ENCODE measurements at regions not wholly inside any gene's neighbourhood (a gene's known extent, or its start where the extent isn't known, plus 50 kb on each side); places are given as distances from the start of the nearest gene placed in this dataset.

DNA sequence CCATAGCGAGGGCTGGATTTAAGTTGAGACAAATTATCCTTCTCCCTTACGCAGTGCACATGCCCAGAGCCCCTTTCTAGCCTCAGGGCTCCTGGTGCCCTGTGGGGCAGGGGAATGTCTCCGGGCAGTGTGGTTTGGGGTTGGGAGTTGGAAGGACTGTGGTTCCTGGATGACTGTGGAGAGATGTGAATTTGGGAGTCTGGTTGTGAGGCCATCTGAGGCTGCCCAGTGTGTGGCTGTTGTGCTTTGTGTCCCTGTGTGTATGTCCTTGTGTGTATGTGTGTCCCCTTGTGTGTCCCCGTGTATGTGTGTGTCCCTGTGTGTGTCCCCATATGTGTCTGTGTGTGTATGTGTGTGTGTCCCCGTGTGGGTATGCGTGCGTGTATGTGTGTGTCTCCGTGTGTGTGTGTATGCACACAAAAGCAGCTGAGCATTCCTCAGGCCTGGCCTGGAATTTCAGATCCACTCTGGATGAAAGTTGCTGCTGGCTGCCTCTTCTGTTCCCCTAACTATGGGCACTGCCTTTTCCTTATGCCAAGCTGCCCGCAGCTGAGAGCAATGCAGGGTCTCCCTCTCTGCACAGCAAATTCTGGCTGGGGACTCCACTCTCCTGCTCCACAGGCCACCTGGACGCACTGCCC lies 65.4 kb downstream of the UBIAD1 start:
- Histone ChIP-seq H3K27me3 (peaks cover 0 to 90% of the 10 kb centered on the region in 2 donors), H3K9me3 (no peaks in the 10 kb centered on the region), H3K4me1 (no peaks in the 10 kb centered on the region), H3K36me3 (no peaks in the 10 kb centered on the region), H3K27ac (no peak overlapping the region), H3K4me3 (no peak overlapping the region)
- intact Hi-C loops (cut with DNase I; ENCODE audit: low total_unique reads) = no loop called here
- DNase-seq = no peak
- TF ChIP-seq, protein P1, sequence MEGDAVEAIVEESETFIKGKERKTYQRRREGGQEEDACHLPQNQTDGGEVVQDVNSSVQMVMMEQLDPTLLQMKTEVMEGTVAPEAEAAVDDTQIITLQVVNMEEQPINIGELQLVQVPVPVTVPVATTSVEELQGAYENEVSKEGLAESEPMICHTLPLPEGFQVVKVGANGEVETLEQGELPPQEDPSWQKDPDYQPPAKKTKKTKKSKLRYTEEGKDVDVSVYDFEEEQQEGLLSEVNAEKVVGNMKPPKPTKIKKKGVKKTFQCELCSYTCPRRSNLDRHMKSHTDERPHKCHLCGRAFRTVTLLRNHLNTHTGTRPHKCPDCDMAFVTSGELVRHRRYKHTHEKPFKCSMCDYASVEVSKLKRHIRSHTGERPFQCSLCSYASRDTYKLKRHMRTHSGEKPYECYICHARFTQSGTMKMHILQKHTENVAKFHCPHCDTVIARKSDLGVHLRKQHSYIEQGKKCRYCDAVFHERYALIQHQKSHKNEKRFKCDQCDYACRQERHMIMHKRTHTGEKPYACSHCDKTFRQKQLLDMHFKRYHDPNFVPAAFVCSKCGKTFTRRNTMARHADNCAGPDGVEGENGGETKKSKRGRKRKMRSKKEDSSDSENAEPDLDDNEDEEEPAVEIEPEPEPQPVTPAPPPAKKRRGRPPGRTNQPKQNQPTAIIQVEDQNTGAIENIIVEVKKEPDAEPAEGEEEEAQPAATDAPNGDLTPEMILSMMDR (IDR thresholded peaks at IDR 0.05) = no peak

DNA sequence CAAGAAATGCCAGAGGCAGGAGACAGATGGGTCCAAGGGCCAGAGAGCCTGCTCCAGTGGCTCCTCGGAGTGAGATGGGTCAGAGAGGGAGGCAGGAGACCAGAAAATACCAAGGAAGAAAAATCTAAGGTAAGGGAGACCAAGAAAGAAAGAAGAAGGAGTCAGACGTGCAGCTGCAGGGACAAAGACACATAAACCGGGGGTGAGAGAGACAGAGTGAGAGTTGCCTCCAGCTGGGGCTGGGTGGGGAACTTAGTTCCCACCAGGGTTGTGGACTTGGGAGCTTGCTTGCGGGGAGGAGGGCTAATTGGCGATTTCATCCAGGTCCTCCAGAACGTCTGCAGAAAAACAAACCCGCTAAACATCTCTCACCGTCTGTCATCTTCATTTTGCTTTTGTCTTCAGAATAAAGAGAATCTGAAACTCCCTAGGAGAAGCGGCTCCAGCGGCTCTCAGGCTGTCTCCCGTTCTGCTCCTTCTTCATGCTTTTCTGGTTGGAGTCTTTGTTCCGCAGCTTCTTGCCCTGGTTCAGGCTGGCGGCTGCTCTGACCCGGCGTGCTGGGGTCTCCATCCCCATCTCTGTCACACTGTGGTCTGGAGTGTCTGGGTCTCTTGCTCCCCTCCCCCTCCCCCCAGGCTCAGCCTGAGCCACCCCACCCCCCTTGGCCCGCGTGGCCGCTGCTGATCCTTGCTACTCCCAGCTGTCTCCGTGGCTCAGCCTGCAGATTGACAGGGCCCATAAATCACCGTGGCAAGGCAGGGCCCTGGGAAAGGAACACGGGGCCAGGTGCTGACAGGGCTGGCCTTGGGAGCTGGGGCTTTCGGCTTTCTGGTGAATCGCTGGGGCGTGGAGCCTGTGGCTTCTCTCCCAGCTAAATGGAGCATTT lies 66.6 kb downstream of the UBIAD1 start:
- TF ChIP-seq, protein P1 (IDR thresholded peaks at IDR 0.05) = no peak
- Histone ChIP-seq H3K4me3 (no peak overlapping the region), H3K27ac (no peak overlapping the region), H3K9me3 (no peaks in the 10 kb centered on the region), H3K36me3 (no peaks in the 10 kb centered on the region), H3K4me1 (no peaks in the 10 kb centered on the region), H3K27me3 (peaks cover 0 to 92% of the 10 kb centered on the region in 2 donors)
- intact Hi-C loops (cut with DNase I; ENCODE audit: low total_unique reads) = no loop called here
- no peak for DNase-seq

DNA sequence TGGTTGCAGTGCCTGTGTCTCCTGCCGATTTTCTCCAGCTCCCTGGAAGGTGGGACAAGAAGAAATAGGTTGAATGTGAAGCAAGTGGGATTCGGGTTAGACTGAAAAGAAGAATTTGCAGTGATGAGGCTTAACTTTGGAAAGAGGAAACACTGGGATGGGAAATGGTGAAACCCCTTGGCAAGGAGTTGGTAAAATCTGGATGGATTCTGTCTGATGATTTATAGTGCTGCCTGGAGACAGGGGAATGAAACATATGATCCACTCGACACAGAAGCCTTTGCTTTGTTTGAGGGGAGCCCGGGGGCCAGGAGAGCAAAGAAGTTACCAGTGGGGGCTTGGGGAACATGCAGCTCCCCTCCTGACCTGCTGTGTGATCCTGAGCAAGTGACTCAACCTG lies 67.2 kb downstream of the UBIAD1 start:
- Histone ChIP-seq H3K9me3 (no peaks in the 10 kb centered on the region), H3K4me3 (no peak overlapping the region), H3K4me1 (no peaks in the 10 kb centered on the region), H3K27me3 (peaks cover 0 to 92% of the 10 kb centered on the region in 2 donors), H3K36me3 (no peaks in the 10 kb centered on the region), H3K27ac (no peak overlapping the region)
- no peak for DNase-seq
- intact Hi-C loops (cut with DNase I; ENCODE audit: low total_unique reads) = no loop called here
- TF ChIP-seq, protein P1 (IDR thresholded peaks at IDR 0.05) = no peak

DNA sequence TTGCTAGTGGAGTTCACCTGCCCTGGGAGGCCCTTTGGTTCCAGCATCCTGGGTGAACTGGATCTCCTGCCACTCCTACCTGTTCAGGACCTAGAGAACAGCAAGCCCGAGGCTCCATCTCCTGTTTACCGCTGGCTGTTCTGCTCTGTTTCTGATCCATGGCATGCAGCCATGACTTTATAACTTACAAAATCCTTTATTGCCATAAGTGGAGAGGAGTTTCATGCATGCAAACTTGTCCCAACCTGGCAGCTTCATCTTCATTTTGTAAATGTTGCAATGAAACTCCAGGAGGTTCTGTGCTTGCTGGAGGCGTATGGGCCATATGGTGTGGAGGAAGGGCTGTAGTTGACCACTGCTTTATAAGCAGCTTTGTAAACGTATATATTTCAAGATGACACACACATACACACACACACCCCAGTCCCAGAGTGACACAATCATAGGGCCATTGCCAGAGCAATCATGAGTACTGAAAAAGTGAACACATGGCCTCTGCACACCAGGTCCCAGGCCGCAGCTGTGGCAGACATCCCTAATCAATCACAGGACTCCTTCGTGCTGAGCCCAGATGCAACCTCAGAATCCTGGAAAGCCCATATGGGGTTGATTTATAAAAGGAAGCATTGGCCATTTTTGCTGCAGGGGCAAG lies 69.0 kb downstream of the UBIAD1 start:
- H3K9me3 ChIP-seq = no peaks in the 10 kb centered on the region
- H3K27ac ChIP-seq = no peak overlapping the region
- TF ChIP-seq, protein P1 (IDR thresholded peaks at IDR 0.05) = no peak
- DNase-seq = no peak
- peaks cover 0 to 91% of the 10 kb centered on the region in 2 donors for H3K27me3 ChIP-seq
- H3K4me1 ChIP-seq = no peaks in the 10 kb centered on the region
- no peaks in the 10 kb centered on the region for H3K36me3 ChIP-seq
- intact Hi-C loops (cut with DNase I; ENCODE audit: low total_unique reads) = no loop called here
- H3K4me3 ChIP-seq = no peak overlapping the region

DNA sequence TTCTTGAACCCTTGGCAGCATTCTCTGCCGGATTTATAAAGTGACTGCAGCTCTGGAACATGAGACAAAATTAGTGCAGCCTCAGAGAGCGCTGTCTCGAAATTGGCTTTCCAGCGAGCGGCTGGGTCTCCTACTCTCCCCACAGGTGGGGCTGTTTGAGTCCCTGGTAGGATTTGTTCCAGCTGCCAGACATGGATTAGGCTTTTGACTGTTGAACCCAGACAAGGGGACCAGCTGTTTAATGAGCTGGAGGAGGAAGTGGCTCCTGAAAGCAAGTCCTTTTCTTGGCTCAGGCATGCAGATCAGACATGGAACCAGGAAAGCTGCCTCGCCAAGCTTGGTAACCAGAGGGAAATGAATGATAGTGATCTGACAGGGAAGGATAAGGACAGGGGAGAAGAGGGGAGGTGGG lies 69.6 kb downstream of the UBIAD1 start:
- no peaks in the 10 kb centered on the region for H3K36me3 ChIP-seq
- no peaks in the 10 kb centered on the region for H3K9me3 ChIP-seq
- H3K4me3 ChIP-seq = no peak overlapping the region
- H3K27me3 ChIP-seq = peaks cover 0 to 86% of the 10 kb centered on the region in 2 donors
- DNase-seq = no peak
- no peaks in the 10 kb centered on the region for H3K4me1 ChIP-seq
- no peak overlapping the region for H3K27ac ChIP-seq
- intact Hi-C loops (cut with DNase I; ENCODE audit: low total_unique reads) = no loop called here
- TF ChIP-seq, protein P1 (IDR thresholded peaks at IDR 0.05) = no peak

Data from tibial artery (tissue), 4 donors.